GM18858 (cell line): ENCODE measurements at regions not wholly inside any gene's neighbourhood (a gene's known extent, or its start where the extent isn't known, plus 50 kb on each side); places are given as distances from the start of the nearest gene placed in this dataset.
"Not testable (repeated sequence)": the region's sequence is repeated elsewhere in the genome, so short reads cannot be mapped to it uniquely, and the experiment has no call there.

Experiments used
- ATAC-seq: cut with Tn5 transposase; IDR thresholded peaks from one replicate; pipeline ENCODE4 v1.9.1; 2021; ENCODE audit not compliant: unreplicated experiment

DNA sequence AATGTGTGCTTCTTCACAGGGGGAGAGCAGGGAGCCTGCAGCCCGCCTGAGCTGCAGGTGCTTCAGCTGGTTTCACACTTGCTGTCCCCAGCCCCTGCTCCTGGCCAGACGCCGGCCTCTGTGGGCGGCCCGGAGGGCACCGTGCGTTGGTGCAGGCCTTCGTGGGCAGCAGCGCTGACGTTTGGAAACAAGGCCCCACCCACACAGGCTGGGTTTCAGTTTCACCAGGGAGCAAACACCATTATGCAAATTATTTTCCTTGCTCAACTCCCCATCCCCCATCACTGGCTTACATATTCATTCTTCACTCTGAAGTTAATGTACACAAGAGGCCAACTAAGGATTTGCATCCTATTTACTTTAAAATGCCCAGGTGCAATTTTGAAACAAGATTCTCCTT is 343.2 kb downstream of the BCL2L11 start:
- peak; percentile 88 for ATAC-seq

- not testable (repeated sequence) for ATAC-seq
These were observed 343.7 kb downstream of the BCL2L11 start for GRCh38 chr2:111464367-111464766.

GRCh38 chr2:111465521-111465920 is 344.8 kb downstream of the BCL2L11 start:
- ATAC-seq, result not testable (repeated sequence)

DNA sequence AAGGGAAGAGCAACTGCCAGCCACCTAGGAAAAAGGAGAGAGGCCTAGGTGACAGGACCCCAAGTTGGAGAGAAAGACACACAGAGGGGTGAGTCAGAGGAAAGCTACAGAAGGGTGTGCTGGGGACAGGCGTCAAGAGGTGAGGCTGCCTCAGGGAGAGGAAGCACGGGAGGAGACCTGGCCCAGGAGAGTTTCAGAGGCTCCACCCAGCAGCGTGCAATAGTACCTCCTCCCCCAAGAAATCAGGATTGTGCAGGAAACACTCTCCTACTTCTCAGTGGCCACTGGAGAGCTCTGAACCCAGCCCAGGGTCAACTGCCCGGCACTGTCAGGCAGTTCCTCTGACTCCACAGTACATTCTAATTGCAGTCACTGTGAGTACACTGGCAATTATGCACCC is 346.0 kb downstream of the BCL2L11 start:
- ATAC-seq, result not testable (repeated sequence)

GRCh38 chr2:111470924-111471323 is 350.2 kb downstream of the BCL2L11 start:
- ATAC-seq, result not testable (repeated sequence)

DNA sequence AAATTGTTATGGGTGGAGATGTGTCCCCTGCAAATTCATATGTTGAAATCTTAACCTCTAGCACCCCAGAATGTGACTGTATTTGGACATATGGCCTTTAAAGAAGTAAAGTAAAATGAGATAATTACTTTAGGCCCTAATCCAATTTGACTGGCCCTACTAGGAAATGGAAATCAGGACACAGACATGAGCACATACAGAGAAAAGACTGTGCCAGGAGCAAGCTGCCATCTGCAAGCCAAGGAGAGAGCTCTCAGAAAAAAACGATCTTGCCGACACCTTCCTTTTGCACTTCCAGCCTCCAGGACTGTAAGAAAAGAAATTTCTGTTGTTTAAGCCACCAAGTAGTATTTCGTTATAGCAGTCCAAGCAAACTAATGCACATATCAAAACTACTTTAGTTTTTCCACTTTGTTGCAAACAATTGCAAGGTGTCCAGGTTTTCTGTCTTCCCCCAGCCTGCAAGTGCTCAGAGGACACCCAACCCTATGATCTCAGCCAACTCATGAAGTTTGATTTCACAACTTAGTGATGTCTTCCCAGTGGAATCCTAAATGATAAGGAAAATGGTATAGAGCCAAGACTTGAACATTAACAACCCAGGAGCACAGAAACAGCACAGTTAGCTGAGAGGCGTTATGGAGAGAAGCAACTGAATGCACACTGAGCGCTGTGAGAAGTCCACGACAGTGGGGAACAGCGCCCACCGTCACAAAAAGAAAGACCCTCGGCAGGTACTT is 351.2 kb downstream of the BCL2L11 start:
- ATAC-seq, result not testable (repeated sequence)

- ATAC-seq, result not testable (repeated sequence)
These were observed 352.2 kb downstream of the BCL2L11 start for GRCh38 chr2:111472844-111473403.

GRCh38 chr2:111473522-111473921 is 352.8 kb downstream of the BCL2L11 start:
- not testable (repeated sequence) for ATAC-seq

DNA sequence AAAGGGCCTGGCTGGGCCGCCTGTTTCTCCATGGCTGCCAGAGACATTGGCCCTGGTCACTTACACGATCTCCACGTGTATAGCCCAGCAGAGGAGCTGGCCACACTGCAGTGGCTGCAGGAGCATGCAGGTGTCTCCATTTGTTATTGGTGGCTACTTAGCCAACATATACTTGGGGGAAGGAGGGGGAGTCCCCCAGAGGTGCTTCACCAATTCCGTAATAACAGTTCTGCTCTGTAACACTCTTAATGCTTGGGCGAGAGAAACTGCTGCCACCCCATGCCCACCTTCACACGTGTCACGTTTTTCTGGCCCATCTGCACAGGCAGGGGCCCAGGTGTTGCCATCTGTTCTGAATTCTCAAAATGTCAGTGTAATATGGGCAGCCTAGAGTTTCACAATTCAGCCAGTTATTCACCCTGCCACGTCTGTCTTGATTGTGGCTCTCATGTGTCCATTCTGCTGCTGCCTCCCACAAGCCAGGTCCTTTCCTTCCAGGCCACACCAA is 353.5 kb downstream of the BCL2L11 start:
- ATAC-seq, result not testable (repeated sequence)

DNA sequence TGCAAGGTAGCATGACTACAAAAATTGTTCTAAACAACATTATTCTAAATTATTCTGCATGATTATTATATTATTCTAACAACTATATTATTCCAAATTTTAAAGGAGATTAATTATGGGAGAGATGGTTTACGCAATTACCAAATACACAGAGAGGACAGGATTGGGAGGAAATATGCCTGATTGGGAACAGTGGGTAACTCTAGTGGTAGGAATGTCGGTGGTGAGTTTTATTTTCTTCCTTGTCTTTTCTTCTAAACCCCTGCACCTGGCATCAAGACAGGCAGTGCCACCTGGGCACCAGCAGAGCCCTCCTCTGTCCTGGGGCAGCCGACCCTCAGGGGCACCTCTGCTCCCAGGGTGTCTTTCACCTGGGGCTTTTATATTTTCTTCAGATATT is 357.6 kb downstream of the BCL2L11 start:
- not testable (repeated sequence) for ATAC-seq

- ATAC-seq, result peak; percentile 48
These were observed 358.2 kb downstream of the BCL2L11 start for GRCh38 chr2:111478871-111479318.

DNA sequence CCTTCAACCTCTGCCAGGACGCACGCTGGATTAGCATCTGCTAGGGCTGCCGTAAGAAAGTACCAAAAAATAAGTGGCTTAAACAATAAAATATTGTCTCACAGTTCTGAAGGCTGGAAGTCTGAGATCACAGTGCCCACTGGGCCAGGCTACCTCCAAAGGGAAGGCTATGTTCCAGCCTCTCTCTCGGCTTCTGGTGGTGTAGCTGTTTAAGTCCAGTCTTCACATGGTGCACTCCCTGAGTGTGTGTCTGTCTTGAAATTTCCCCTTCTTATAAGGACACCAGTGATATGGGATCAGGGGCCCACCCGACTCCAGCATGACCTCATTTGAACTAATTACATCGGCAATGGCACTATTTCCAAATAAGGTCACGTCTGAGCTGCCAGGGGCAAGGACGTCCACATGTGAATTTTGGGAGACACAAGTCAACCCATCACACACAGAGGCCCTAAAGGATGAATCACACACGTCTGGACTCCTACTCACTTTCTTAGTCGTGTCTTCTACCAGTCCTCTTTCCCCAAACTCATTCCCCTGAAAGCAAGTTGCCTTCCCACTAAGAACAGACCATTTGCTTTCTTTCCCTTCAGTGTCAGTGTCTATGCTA is 359.4 kb downstream of the BCL2L11 start:
- not testable (repeated sequence) for ATAC-seq

DNA sequence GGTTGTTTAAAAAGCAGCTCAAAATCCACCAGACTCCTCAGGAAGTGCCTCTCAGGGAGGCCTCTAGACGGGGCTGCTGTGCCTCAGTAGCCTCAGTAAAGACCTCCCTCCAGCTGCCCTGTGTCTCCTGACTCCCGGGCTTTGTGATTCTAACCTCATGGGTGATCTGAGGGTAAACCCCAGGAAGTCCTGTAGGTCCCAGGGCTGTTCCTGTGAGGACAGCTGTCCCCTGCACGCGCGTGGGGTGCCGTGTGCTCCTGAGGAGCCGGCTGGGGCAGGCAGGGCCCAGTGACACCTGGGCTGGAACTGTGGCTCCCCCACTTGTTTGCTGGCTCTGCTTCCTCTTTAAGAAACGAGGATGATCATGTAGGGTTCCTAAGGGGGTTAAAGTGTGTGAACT is 359.9 kb downstream of the BCL2L11 start:
- ATAC-seq, result not testable (repeated sequence)

DNA sequence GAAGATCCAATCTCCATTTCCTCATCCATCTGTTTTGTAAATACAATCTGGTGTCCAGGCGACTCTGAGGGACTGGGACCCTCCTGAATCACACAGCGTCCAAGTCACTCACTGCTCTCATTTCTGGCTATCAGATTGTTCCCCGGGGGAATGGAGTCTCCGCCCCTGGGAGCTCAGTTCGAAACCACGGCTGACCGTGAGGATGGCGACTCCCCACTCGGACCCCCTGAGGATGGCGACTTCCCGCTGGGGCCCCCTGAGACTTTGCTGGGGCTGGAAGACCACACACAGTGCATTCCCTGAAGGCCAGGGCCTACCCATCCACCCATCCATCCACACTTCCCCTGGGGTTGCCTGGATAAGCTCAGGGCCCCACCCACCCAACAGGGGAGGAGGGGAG is 360.5 kb downstream of the BCL2L11 start:
- ATAC-seq, result not testable (repeated sequence)

GRCh38 chr2:111482987-111483679 is 362.4 kb downstream of the BCL2L11 start:
- ATAC-seq, result peak; percentile 73

GRCh38 chr2:111484097-111484496 is 363.4 kb downstream of the BCL2L11 start:
- ATAC-seq, result not testable (repeated sequence)

DNA sequence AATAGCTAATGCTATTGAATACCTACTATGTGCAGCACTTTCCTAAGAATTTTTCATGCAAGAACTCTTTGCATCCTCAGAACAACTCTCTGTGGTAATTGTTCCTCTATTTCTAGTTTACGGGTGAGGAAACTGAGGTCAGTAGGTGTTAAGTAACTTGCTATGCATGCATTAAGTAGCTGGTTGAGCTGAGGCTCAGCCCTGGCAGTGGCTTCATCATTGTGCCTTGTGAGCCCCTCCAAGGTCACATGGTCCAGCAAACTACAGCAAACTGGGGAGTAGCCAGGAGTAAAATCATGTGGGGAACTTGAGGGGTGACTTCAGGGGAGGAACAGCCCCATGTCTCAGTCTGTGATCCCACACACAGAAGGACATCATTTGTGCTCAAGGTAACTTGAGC is 365.2 kb downstream of the BCL2L11 start:
- not testable (repeated sequence) for ATAC-seq

- not testable (repeated sequence) for ATAC-seq
These were observed 367.7 kb downstream of the BCL2L11 start for GRCh38 chr2:111488451-111488850.

GRCh38 chr2:111489460-111489859 is 368.7 kb downstream of the BCL2L11 start:
- ATAC-seq, result not testable (repeated sequence)

GRCh38 chr2:111491181-111491580 is 370.5 kb downstream of the BCL2L11 start:
- ATAC-seq, result not testable (repeated sequence)

DNA sequence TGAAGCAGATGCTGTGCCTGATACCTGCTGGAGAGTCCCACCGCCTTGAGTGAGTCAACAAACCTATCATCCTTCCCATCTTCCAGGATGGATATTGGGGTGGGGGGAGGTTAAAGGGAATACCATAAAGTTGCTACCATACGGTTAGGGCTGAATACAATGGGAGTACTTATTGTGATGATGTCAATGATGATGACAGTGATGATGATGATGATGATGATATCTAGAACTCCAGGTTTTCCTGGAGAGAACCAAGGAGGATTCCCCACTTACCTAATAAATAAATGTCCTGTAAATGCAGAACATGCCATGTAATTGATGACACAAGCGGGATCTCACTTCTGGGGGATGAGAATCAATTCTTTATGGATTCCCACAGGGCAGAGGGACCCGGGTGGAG is 370.9 kb downstream of the BCL2L11 start:
- not testable (repeated sequence) for ATAC-seq
